B cell (primary cell): ENCODE measurements at regions not wholly inside any gene's neighbourhood (a gene's known extent, or its start where the extent isn't known, plus 50 kb on each side); places are given as distances from the start of the nearest gene placed in this dataset.

Experiments
- ATAC-seq: fragments of 200-7000 bp; cut with Tn5 transposase; one replicate; pipeline ENCODE4 v1.10.0; 2021; ENCODE audit warnings: low read depth, mild to moderate bottlenecking, moderate number of reproducible peaks, moderate library complexity
- CTCF ChIA-PET: fragments of 350-600 bp; sonication (Branson Sonifier 250); formaldehyde crosslinking; loops from one replicate; lab custom pipeline; 2021; ENCODE audit warnings: antibody characterized with exemption, inconsistent platforms; lab: Charles Lee
- POLR2A ChIA-PET: fragments of 350-600 bp; sonication (Branson Sonifier 250); formaldehyde crosslinking; loops from one replicate; lab custom pipeline; 2021; ENCODE audit warnings: antibody characterized with exemption; lab: Charles Lee
- DNase-seq: peaks from one replicate; pipeline ENCODE4 v3.0.0; 2013
- H2AFZ ChIP-seq: 2 replicates; pipeline ENCODE4 v1.6.1; 2012; ENCODE audit warnings: mild to moderate bottlenecking, low read depth, low read length; ENCODE audit not compliant: insufficient read depth, poor library complexity, severe bottlenecking
- H3K27ac ChIP-seq, 2 donors: 1 replicate in 1 of 2; 2 replicates in 1 of 2; pipeline ENCODE4 v1.5.1; 2012 to 2013; ENCODE audit warnings: low read length in 2 of 2, mild to moderate bottlenecking in 2 of 2, moderate library complexity in 1 of 2
- H3K27me3 ChIP-seq, 4 experiments: fragments of 200-600 bp in 1 of 4; sonication (generic) in 1 of 4; replicated peaks in 1 of 4; 1 replicate in 2 of 4; 2 replicates in 2 of 4; pipeline versions ENCODE4 v1.6.1 to v1.7.0; 2013 to 2016; ENCODE audit warnings: low read length in 3 of 4, mild to moderate bottlenecking in 2 of 4, mixed read lengths in 1 of 4, moderate library complexity in 1 of 4; ENCODE audit not compliant: insufficient read depth in 4 of 4, control insufficient read depth in 3 of 4; ENCODE audit errors: control extremely low read depth in 1 of 4
- H3K36me3 ChIP-seq, 2 experiments: replicated peaks in 1 of 2; 1 replicate in 1 of 2; 2 replicates in 1 of 2; pipeline versions ENCODE4 v1.6.1 to v1.7.1; 2013; ENCODE audit warnings: low read length in 1 of 2; ENCODE audit not compliant: insufficient read depth in 2 of 2, control insufficient read depth in 1 of 2; ENCODE audit errors: control extremely low read depth in 1 of 2, extremely low read depth in 1 of 2
- H3K4me1 ChIP-seq, 2 donors: fragments of 200-600 bp in 1 of 2; sonication (generic) in 1 of 2; 1 replicate in 1 of 2; 2 replicates in 1 of 2; pipeline versions ENCODE4 v1.5.1 to v1.6.1; 2013 to 2017; ENCODE audit warnings: low read length in 2 of 2; ENCODE audit not compliant: control insufficient read depth in 2 of 2, insufficient read depth in 2 of 2
- H3K4me2 ChIP-seq: replicated peaks from 2 replicates; pipeline ENCODE3; 2012; ENCODE audit warnings: mild to moderate bottlenecking, low read depth, low read length; ENCODE audit not compliant: poor library complexity, severe bottlenecking
- H3K4me3 ChIP-seq, 5 experiments: fragments of 200-600 bp in 1 of 5; sonication (generic) in 1 of 5; 1 replicate in 3 of 5; 2 replicates in 2 of 5; pipeline versions ENCODE4 v1.5.1 to v1.7.0; 2011 to 2016; ENCODE audit warnings: low read length in 4 of 5, mild to moderate bottlenecking in 4 of 5, low read depth in 2 of 5, control low read depth in 1 of 5, moderate library complexity in 1 of 5; ENCODE audit not compliant: insufficient read depth in 1 of 5; ENCODE audit errors: control extremely low read depth in 1 of 5, extremely low read depth in 1 of 5
- H3K79me2 ChIP-seq: fragments of 200-600 bp; sonication (generic); one replicate; pipeline ENCODE4 v1.6.0; 2016; ENCODE audit warnings: low read length; ENCODE audit not compliant: control insufficient read depth, insufficient read depth
- H3K9ac ChIP-seq: fragments of 200-600 bp; sonication (generic); 2 replicates; pipeline ENCODE4 v1.6.1; 2017; ENCODE audit warnings: mild to moderate bottlenecking, low read length, moderate library complexity
- H3K9me3 ChIP-seq, 3 donors: one replicate each; pipeline versions ENCODE4 v1.6.1 to v1.7.1; 2013; ENCODE audit warnings: low read length in 2 of 3; ENCODE audit not compliant: control insufficient read depth in 2 of 3, insufficient read depth in 1 of 3; ENCODE audit errors: control extremely low read depth in 1 of 3
- H4K20me1 ChIP-seq: 2 replicates; pipeline ENCODE4 v1.6.0; 2012; ENCODE audit warnings: mild to moderate bottlenecking, low read length; ENCODE audit not compliant: insufficient read depth, control insufficient read depth, poor library complexity, severe bottlenecking
- H3K27ac Mint-ChIP-seq: one replicate; pipeline ENCODE4 v1.8.0; 2021; ENCODE audit warnings: mixed read lengths
- H3K27me3 Mint-ChIP-seq: one replicate; pipeline ENCODE4 v1.8.0; 2021; ENCODE audit warnings: mixed read lengths
- H3K4me1 Mint-ChIP-seq: one replicate; pipeline ENCODE4 v1.8.0; 2021; ENCODE audit warnings: mixed read lengths
- H3K4me3 Mint-ChIP-seq: one replicate; pipeline ENCODE4 v1.8.0; 2021; ENCODE audit warnings: mixed read lengths
- H3K9me3 Mint-ChIP-seq: one replicate; pipeline ENCODE4 v1.8.0; 2022; ENCODE audit warnings: mixed read lengths; ENCODE audit not compliant: insufficient read depth
- EZH2 ChIP-seq: IDR thresholded peaks from 2 replicates; pipeline ENCODE4 v1.6.1; 2012; ENCODE audit warnings: borderline replicate concordance, low read depth, mild to moderate bottlenecking, moderate library complexity, low read length; ENCODE audit not compliant: insufficient read depth, poor library complexity, severe bottlenecking
- WGBS: methylation state at CpG from one replicate; pipeline ENCODE4 v1.1.5; 2013; ENCODE audit warnings: missing lambda C conversion rate; ENCODE audit not compliant: insufficient coverage; 5-methylcytosine and 5-hydroxymethylcytosine counted together
- intact Hi-C: fragments of 100-400 bp; cut with micrococcal nuclease; formaldehyde crosslinking; loops from one replicate; pipeline ENCODE4 v1.10.0; 2022
- TF ChIP-seq, protein P1 (sequence below): fragments of 200-600 bp; IDR thresholded peaks from one replicate; pipeline ENCODE4 v1.8.0; 2022; ENCODE audit warnings: antibody characterized with exemption, mild to moderate bottlenecking

DNA sequence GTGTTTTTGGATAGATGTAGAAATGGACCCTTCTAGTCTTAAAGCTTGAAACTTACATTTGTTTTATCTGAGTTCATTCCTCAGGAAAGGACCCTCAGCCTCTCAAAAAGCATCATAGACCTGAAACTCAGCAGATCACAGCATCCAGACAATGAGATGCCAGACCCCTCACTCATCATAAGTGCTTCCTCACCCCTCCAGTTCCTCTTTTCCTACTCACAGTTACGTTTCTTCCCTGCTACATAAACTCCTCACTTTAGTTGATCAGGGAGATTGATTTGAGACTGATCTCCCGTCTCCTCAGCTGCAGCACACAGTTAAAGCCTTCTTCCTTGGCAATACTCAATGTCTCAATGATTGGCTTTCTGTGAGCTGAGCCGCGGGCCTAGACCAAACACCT, 282.0 kb downstream of the FAM72C start:
- ATAC-seq, result no peak
- H3K4me3 Mint-ChIP-seq, result no peak overlapping the region
- peaks cover 64% of the 10 kb centered on the region for H3K27me3 Mint-ChIP-seq
- no peaks in the 10 kb centered on the region for H3K36me3 ChIP-seq
- no peak overlapping the region for H3K4me2 ChIP-seq
- no peak overlapping the region for H3K9ac ChIP-seq
- no peaks in the 10 kb centered on the region for H3K9me3 Mint-ChIP-seq
- H3K9me3 ChIP-seq, result peaks cover 0 to 9% (median 0%) of the 10 kb centered on the region in 3 donors
- intact Hi-C loops, result no loop called here
- no peak for TF ChIP-seq EZH2
- TF ChIP-seq, protein P1, sequence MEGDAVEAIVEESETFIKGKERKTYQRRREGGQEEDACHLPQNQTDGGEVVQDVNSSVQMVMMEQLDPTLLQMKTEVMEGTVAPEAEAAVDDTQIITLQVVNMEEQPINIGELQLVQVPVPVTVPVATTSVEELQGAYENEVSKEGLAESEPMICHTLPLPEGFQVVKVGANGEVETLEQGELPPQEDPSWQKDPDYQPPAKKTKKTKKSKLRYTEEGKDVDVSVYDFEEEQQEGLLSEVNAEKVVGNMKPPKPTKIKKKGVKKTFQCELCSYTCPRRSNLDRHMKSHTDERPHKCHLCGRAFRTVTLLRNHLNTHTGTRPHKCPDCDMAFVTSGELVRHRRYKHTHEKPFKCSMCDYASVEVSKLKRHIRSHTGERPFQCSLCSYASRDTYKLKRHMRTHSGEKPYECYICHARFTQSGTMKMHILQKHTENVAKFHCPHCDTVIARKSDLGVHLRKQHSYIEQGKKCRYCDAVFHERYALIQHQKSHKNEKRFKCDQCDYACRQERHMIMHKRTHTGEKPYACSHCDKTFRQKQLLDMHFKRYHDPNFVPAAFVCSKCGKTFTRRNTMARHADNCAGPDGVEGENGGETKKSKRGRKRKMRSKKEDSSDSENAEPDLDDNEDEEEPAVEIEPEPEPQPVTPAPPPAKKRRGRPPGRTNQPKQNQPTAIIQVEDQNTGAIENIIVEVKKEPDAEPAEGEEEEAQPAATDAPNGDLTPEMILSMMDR, result no peak
- no peaks in the 10 kb centered on the region for H3K79me2 ChIP-seq
- H3K4me1 ChIP-seq, result no peaks in the 10 kb centered on the region
- no peaks in the 10 kb centered on the region for H3K4me1 Mint-ChIP-seq
- ChIA-PET POLR2A (no interaction called here), CTCF (no interaction called here)
- H3K27ac ChIP-seq, result no peak overlapping the region
- no peak for DNase-seq
- H3K27me3 ChIP-seq, result peaks cover 0 to 19% (median 13%) of the 10 kb centered on the region in 4 experiments
- WGBS, result 13% methylated on average over 1 of the region's 4 CpGs
- H3K4me3 ChIP-seq, result no peak overlapping the region
- H3K27ac Mint-ChIP-seq, result no peak overlapping the region
- H2AFZ ChIP-seq, result no peak overlapping the region
- H4K20me1 ChIP-seq, result no peaks in the 10 kb centered on the region

DNA sequence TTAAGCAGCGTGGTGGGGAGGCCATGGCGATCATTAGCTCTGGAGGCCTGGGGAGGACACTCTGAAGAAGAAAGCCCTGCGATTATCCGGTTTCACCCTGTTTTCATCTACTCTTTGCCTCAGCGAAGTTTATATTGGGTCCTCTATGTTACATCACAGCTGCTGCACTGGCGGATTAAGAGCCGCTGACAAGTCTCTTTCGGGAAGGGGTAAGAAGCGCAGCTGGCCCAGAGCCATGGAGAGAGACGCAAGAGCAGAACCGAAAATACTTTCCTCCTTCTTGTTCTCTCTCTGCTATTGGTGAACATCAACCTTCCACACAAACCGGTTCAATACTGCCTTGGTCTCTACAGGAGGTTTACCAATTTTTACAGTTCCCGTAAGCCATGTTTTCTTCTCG, 291.5 kb downstream of the FAM72C start:
- H3K9me3 ChIP-seq, result peaks cover 0 to 13% (median 0%) of the 10 kb centered on the region in 3 donors
- TF ChIP-seq EZH2, result no peak
- TF ChIP-seq, protein P1, result no peak
- Mint-ChIP-seq H3K27me3 (peaks cover 10% of the 10 kb centered on the region), H3K9me3 (no peaks in the 10 kb centered on the region), H3K27ac (no peak overlapping the region), H3K4me3 (no peak overlapping the region), H3K4me1 (no peaks in the 10 kb centered on the region)
- H3K9ac ChIP-seq, result no peak overlapping the region
- no peak overlapping the region for H3K27ac ChIP-seq
- no peak overlapping the region for H3K4me3 ChIP-seq
- no peaks in the 10 kb centered on the region for H3K36me3 ChIP-seq
- DNase-seq (no peak), ATAC-seq (no peak)
- ChIA-PET CTCF (no interaction called here), POLR2A (no interaction called here)
- 93% methylated on average over 13 of the region's 14 CpGs for WGBS
- H4K20me1 ChIP-seq, result no peaks in the 10 kb centered on the region
- H3K4me1 ChIP-seq, result no peaks in the 10 kb centered on the region
- no peak overlapping the region for H3K4me2 ChIP-seq
- H3K27me3 ChIP-seq, result peaks cover 0 to 7% (median 0%) of the 10 kb centered on the region in 4 experiments
- H2AFZ ChIP-seq, result no peak overlapping the region
- intact Hi-C loops, result no loop called here
- H3K79me2 ChIP-seq, result no peaks in the 10 kb centered on the region
